ENCODE measurements at regions not wholly inside any gene's neighbourhood (a gene's known extent, or its start where the extent isn't known, plus 50 kb on each side); places are given as distances from the start of the nearest gene placed in this dataset.

GRCh38 chr12:39062266-39062996, 157.0 kb upstream of the CPNE8 start:
- no peak for DNase-seq (ENCODE audit: low read depth)
- TF ChIP-seq CTCF (conservative IDR thresholded peaks at IDR 0.05; ENCODE audit: low read depth, low read length) = no peak
- H3K4me3 ChIP-seq (ENCODE audit: low read depth, low read length) = no peak overlapping the region

GRCh38 chr12:39061576-39061975, 156.2 kb upstream of the CPNE8 start:
- no peak for DNase-seq (ENCODE audit: low read depth)
- no peak for TF ChIP-seq CTCF (conservative IDR thresholded peaks at IDR 0.05; ENCODE audit: low read depth, low read length)

GRCh38 chr12:39048395-39048794, 143.0 kb upstream of the CPNE8 start:
- TF ChIP-seq CTCF (conservative IDR thresholded peaks at IDR 0.05; ENCODE audit: low read depth, low read length) = no peak
- DNase-seq (ENCODE audit: low read depth) = no peak
- H3K4me3 ChIP-seq (ENCODE audit: low read depth, low read length) = no peak overlapping the region

More at GRCh38 chr12:39061576-39061975, 156.2 kb upstream of the CPNE8 start:
- H3K4me3 ChIP-seq (ENCODE audit: low read depth, low read length) = no peak overlapping the region

- no peak overlapping the region for H3K4me3 ChIP-seq (ENCODE audit: low read depth, low read length)
- no peak for TF ChIP-seq CTCF (conservative IDR thresholded peaks at IDR 0.05; ENCODE audit: low read depth, low read length)
- no peak for DNase-seq (ENCODE audit: low read depth)
Measured at GRCh38 chr12:39047539-39048262, 142.3 kb upstream of the CPNE8 start.

GRCh38 chr12:39044754-39045153, 139.4 kb upstream of the CPNE8 start:
- DNase-seq (ENCODE audit: low read depth) = no peak
- no peak for TF ChIP-seq CTCF (conservative IDR thresholded peaks at IDR 0.05; ENCODE audit: low read depth, low read length)
- H3K4me3 ChIP-seq (ENCODE audit: low read depth, low read length) = no peak overlapping the region

GRCh38 chr12:39043424-39043822, 138.0 kb upstream of the CPNE8 start:
- no peak overlapping the region for H3K4me3 ChIP-seq (ENCODE audit: low read depth, low read length)
- no peak for DNase-seq (ENCODE audit: low read depth)
- TF ChIP-seq CTCF (conservative IDR thresholded peaks at IDR 0.05; ENCODE audit: low read depth, low read length) = no peak

All from epithelial cell of proximal tubule (primary cell).